Upper lobe of left lung (tissue), 4 donors: ENCODE measurements at regions not wholly inside any gene's neighbourhood (a gene's known extent, or its start where the extent isn't known, plus 50 kb on each side); places are given as distances from the start of the nearest gene placed in this dataset.

Experiments used
- POLR2AphosphoS5 ChIP-seq, 2 donors: sonication (generic); formaldehyde crosslinking; IDR thresholded peaks; one replicate each; pipeline ENCODE4 v1.5.1; 2017; ENCODE audit warnings: antibody characterized with exemption in 2 of 2
- TF ChIP-seq, protein P1 (sequence below), 6 experiments: fragments of 450-650 bp in 4 of 6; fragments of 200-600 bp in 2 of 6; sonication (generic) in 2 of 6; IDR thresholded peaks; one replicate each; pipeline ENCODE4 v1.5.1; 2016 to 2019; ENCODE audit warnings: antibody characterized with exemption in 6 of 6

DNA sequence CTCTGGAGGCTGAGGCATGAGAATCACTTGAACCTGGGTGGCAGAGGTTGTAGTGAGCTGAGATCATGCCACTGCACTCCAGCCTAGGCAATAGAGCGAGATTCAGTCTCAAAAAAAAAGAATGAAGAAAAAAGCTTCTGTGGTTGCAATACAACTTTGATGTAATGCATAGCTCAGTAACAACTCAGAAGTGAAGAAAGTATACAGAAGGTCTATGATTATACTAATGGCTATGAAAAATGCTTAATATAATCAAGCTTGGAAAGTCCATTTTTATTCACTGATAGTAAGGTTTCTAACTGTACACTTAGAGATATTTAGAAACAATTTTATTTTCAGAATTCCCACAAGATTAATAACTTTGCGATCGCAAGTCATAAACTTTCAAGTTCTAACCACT is 88.2 kb upstream of the FRMD6 start:
- no peak for TF ChIP-seq POLR2AphosphoS5 (IDR thresholded peaks at IDR 0.05)
- TF ChIP-seq, protein P1, sequence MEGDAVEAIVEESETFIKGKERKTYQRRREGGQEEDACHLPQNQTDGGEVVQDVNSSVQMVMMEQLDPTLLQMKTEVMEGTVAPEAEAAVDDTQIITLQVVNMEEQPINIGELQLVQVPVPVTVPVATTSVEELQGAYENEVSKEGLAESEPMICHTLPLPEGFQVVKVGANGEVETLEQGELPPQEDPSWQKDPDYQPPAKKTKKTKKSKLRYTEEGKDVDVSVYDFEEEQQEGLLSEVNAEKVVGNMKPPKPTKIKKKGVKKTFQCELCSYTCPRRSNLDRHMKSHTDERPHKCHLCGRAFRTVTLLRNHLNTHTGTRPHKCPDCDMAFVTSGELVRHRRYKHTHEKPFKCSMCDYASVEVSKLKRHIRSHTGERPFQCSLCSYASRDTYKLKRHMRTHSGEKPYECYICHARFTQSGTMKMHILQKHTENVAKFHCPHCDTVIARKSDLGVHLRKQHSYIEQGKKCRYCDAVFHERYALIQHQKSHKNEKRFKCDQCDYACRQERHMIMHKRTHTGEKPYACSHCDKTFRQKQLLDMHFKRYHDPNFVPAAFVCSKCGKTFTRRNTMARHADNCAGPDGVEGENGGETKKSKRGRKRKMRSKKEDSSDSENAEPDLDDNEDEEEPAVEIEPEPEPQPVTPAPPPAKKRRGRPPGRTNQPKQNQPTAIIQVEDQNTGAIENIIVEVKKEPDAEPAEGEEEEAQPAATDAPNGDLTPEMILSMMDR (IDR thresholded peaks at IDR 0.05): no peak
